BE2C (cell line): ENCODE measurements at regions not wholly inside any gene's neighbourhood (a gene's known extent, or its start where the extent isn't known, plus 50 kb on each side); places are given as distances from the start of the nearest gene placed in this dataset.

Source experiments
- DNase-seq: peaks from one replicate; pipeline ENCODE4 v3.0.0-alpha.2; 2020
- H3K27me3 ChIP-seq: fragments of 250-450 bp; sonication (Bioruptor Pico); 2 replicates; pipeline ENCODE4 v1.5.1; 2020; ENCODE audit warnings: mild to moderate bottlenecking
- H3K36me3 ChIP-seq: fragments of 250-450 bp; sonication (Bioruptor Pico); 2 replicates; pipeline ENCODE4 v1.5.1; 2020; ENCODE audit warnings: mild to moderate bottlenecking
- H3K4me1 ChIP-seq: fragments of 250-450 bp; sonication (Bioruptor Pico); 2 replicates; pipeline ENCODE4 v1.5.1; 2020
- H3K4me3 ChIP-seq: 2 replicates; pipeline ENCODE4 v1.5.1; 2011; ENCODE audit warnings: low read depth, low read length
- H3K9me3 ChIP-seq: fragments of 250-450 bp; sonication (Bioruptor Pico); 2 replicates; pipeline ENCODE4 v1.5.1; 2020
- CTCF ChIP-seq: IDR thresholded peaks from 2 replicates; pipeline ENCODE4 v1.5.1; 2012; ENCODE audit warnings: mild to moderate bottlenecking, low read depth, low read length

- DNase-seq: no peak
- no peaks in the 10 kb centered on the region for H3K27me3 ChIP-seq
- no peaks in the 10 kb centered on the region for H3K9me3 ChIP-seq
- no peak for TF ChIP-seq CTCF
- H3K4me1 ChIP-seq: no peaks in the 10 kb centered on the region
- H3K36me3 ChIP-seq: no peaks in the 10 kb centered on the region
- H3K4me3 ChIP-seq: no peak overlapping the region
These were observed 841.5 kb upstream of the TMEM132C start for GRCh38 chr12:127425474-127425873.

GRCh38 chr12:127428420-127428819, 838.5 kb upstream of the TMEM132C start:
- DNase-seq: no peak
- H3K9me3 ChIP-seq: no peaks in the 10 kb centered on the region
- no peaks in the 10 kb centered on the region for H3K27me3 ChIP-seq
- H3K4me1 ChIP-seq: no peaks in the 10 kb centered on the region
- no peak overlapping the region for H3K4me3 ChIP-seq
- H3K36me3 ChIP-seq: no peaks in the 10 kb centered on the region
- no peak for TF ChIP-seq CTCF

- no peaks in the 10 kb centered on the region for H3K4me1 ChIP-seq
- no peaks in the 10 kb centered on the region for H3K36me3 ChIP-seq
- no peak for TF ChIP-seq CTCF
- H3K9me3 ChIP-seq: no peaks in the 10 kb centered on the region
- no peak for DNase-seq
- H3K4me3 ChIP-seq: no peak overlapping the region
- H3K27me3 ChIP-seq: no peaks in the 10 kb centered on the region
These were observed 837.3 kb upstream of the TMEM132C start for GRCh38 chr12:127429551-127430285.

- TF ChIP-seq CTCF: no peak
- Histone ChIP-seq H3K4me1 (no peaks in the 10 kb centered on the region), H3K9me3 (no peaks in the 10 kb centered on the region), H3K36me3 (no peaks in the 10 kb centered on the region), H3K27me3 (no peaks in the 10 kb centered on the region), H3K4me3 (no peak overlapping the region)
- no peak for DNase-seq
These were observed 836.6 kb upstream of the TMEM132C start for GRCh38 chr12:127430401-127430800.

GRCh38 chr12:127431177-127431576, 835.8 kb upstream of the TMEM132C start:
- no peak for DNase-seq
- Histone ChIP-seq H3K4me1 (no peaks in the 10 kb centered on the region), H3K4me3 (no peak overlapping the region), H3K9me3 (no peaks in the 10 kb centered on the region), H3K27me3 (no peaks in the 10 kb centered on the region), H3K36me3 (no peaks in the 10 kb centered on the region)
- TF ChIP-seq CTCF: no peak

GRCh38 chr12:127431594-127431993, 835.4 kb upstream of the TMEM132C start:
- DNase-seq: no peak
- H3K36me3 ChIP-seq: no peaks in the 10 kb centered on the region
- H3K9me3 ChIP-seq: no peaks in the 10 kb centered on the region
- H3K4me3 ChIP-seq: no peak overlapping the region
- H3K27me3 ChIP-seq: no peaks in the 10 kb centered on the region
- no peak for TF ChIP-seq CTCF
- no peaks in the 10 kb centered on the region for H3K4me1 ChIP-seq
